Cardiac septum (tissue), 1 donor: ENCODE measurements at regions not wholly inside any gene's neighbourhood (a gene's known extent, or its start where the extent isn't known, plus 50 kb on each side); places are given as distances from the start of the nearest gene placed in this dataset.

Experiments used
- DNase-seq: peaks from one replicate; pipeline ENCODE4 v3.0.0-alpha.2; 2020; ENCODE audit warnings: low spot score
- intact Hi-C: fragments of 100-400 bp; cut with DNase I; formaldehyde crosslinking; loops from one replicate; pipeline ENCODE4 v1.14.0; 2022
- donor health status: DM: no; HTN: no; CAD: no.

DNA sequence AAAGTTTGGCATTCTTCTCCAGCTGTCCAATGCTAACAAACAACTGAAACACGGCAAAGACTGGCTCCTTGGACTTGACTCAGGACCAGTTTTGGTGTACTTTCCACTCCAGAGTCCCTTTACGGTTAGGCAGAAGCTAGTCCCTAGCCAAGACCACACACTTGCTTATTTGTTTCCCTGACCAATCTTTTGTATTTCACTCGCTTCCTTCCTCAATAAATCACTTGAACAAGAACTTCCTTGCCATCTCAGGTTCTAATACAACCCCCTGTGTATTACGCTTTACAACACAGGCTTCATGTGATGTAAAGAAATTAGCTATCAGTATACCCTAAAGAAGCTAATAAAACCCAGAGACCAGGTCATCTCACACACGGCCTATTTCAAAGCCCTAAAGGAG is 947.5 kb upstream of the CTNND2 start:
- intact Hi-C loops = no loop called here
- no peak for DNase-seq

DNA sequence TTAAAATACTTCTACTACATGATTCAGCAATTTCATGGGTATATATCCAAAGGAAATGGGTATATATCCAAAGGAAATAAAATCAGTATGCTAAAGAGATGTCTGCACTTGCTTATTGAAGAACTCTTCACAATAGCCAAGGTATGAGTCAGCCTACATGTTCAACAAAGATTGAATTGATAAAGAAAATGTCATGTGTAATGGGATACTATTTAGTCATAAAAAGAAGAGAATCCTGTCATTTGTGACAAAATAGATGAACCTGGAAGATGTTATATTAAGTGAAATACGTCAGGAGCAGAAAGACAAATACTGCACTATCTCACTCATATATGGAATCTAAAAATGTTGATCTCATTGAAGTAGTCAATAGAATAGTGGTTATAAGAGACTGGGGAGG is 944.5 kb upstream of the CTNND2 start:
- intact Hi-C loops = no loop called here
- no peak for DNase-seq

DNA sequence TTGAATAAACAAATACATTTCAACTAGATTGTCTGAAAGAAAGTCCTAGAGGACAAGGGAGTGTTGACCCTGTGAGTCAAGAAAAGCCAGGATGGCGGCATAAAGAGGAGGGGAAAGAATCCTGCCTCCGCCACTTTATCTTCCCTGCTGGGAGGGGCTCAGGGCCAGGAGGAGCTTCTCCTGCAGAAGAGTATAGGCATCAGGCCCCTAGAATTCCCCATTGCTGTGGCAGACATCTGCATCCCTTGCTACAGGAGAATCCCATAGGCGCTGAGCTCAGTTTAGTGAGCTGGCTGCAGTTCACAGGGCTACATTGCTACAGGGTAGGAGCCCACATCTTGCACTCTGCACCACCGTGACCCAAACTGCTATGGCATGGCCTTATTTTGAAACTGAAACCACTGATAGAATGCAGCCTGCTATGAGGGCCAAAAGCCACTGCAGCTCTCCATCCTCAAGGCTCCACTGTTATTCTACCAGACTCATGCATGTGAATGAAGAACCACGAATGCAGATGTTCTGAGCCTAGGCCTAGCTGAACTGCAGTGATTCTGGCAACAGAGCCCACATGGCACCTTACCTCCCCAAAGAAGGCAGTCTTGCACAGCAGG is 941.4 kb upstream of the CTNND2 start:
- intact Hi-C loops = no loop called here
- no peak for DNase-seq

- intact Hi-C loops = no loop called here
- DNase-seq = no peak
Measured at GRCh38 chr5:12840972-12841371, 936.7 kb upstream of the CTNND2 start.

DNA sequence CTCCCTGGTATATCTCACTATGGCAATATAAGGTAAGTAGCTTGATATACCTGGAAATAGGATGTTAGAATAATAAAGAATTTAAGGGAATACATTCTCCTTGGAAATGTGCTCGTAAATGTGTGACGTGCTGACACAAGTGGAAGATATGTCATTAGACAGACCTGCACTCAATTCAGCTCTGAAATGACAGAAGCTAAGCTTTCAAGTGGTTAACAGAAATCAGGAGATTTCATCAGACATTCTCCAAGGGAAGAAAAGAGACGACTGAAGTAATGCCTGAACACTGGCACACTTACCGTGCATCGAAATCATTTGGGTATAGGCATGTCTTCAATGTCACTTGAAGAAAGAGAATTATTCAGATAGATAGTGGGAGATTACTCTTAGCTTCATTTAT is 933.3 kb upstream of the CTNND2 start:
- DNase-seq = no peak
- intact Hi-C loops = no loop called here

- intact Hi-C loops = no loop called here
- no peak for DNase-seq
Measured at GRCh38 chr5:12825163-12825562, 920.9 kb upstream of the CTNND2 start.

DNA sequence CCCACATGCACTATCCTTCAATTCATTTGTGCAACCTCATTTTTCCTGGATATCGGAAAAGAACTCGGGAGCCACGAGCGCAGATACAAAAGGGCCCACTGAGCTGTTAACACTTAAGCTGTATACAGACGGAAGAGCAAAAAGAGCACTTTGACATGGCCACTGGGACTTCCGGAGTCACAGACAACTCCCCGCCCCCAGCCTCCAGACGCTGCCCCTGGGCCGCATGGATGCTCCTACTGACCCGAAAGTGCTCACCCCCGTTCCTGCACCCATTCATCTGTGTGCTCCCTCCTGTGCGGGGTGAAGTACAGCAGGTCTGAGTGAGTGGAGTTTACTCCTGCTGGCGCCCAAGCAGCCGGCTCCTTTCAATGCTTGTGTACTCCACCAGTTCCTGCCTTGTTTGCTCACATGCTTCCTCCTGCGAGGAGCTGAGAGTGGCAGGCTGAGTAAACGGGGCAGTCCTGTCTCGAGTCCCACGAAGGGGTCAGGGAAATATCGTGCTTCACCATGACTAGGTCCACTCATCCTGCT is 901.0 kb upstream of the CTNND2 start:
- intact Hi-C loops = no loop called here
- no peak for DNase-seq

- intact Hi-C loops = no loop called here
- DNase-seq = no peak
Measured at GRCh38 chr5:12799165-12799564, 894.9 kb upstream of the CTNND2 start.

GRCh38 chr5:12795333-12795663 is 891.1 kb upstream of the CTNND2 start:
- no peak for DNase-seq
- intact Hi-C loops = no loop called here

DNA sequence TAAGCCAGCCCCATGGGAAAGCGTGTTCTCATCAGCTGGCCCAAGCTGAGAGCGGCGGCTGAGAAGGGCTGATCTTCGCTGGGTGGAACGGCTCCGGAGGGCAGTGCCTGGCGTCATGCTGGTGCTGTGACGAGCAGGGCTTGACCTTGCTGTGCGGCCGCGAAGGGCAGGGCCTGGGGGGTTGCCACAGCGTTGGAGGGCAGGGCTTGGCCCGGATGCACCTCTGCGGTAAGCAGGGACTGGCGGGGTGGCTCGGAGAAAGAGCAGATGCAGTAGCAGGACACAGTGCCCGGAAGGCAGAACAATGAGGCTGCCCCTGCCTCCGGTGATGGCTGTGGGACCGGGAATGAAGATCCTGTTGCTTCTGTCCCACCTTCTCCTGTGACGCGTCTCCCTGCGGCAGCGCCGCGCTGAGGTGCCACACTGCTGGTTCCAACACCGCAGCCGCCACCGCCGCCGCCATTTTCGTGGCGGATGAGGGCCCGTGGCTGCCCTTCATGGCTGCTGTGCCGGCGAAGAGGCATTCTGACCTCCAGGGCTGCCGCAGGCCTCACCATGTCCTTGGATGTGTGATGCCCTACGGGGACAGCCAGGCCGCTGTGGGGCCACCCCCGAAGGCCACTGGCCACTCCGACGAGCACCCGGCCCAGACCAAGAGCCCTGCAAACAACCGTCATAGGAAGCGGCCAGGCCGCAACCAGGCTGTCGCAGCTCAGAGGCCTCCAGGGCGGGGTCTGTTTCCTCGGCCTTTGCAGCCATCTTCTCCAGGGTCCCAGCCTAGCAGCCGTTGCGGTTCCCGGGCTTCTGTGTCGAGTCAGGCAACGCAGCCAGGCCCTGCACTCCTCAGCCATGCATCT is 890.5 kb upstream of the CTNND2 start:
- intact Hi-C loops = no loop called here
- no peak for DNase-seq

DNA sequence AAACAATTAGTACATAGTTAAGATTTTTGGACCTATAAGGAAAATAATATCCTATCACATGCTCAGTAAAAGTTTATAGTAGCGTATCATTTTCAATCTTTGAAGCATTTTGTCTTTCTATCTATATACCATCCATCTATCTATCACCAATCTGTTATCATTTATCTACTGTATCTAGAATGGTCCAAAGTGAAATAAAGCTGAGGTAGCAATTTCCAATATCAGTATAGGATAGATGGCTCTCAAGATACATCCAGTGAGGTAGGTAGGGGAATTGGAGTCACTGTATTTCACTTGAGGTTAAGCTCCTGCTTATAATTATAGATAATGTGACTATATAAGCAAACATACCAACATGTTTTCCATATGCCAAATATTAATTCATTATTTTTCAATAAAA is 889.1 kb upstream of the CTNND2 start:
- intact Hi-C loops = no loop called here
- no peak for DNase-seq

DNA sequence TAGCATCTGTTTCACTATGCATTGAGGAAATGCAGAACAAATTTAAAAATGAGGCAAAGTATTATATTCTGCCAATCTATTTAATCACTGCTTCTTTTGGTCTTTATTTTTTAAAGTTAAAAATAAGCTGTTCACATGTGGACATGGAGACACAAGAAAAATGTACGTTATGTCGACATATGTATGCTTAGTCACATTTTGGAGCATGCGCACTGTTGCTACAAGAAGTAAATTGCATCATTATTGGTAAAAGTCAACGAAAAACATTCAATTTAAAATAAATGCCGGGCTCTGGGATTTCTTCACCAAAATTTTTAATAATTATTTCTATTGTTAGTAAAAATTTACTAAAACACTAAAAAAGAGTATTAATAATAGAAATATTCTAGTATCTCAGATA is 876.3 kb upstream of the CTNND2 start:
- DNase-seq = no peak
- intact Hi-C loops = no loop called here

DNA sequence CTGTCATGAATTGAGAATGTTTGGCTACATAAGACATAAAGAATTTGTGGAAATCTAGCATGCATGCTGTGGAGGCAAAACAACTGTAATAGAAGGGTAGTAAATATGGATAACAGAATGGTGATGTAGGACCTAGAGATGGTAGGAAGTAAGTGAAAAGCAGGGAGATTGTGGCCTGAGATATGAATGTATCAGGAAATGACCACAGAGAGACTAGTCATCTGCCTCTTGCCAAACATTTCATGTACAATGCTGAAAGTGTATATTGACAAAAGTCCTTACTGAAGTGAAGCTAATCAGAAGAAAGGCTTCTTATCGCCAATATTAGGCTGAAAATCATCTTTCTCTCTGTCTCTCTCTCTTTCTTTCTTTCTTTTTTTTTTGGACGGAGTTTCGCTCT is 873.1 kb upstream of the CTNND2 start:
- intact Hi-C loops = no loop called here
- DNase-seq = no peak

GRCh38 chr5:12772276-12772675 is 868.0 kb upstream of the CTNND2 start:
- intact Hi-C loops = no loop called here
- no peak for DNase-seq

DNA sequence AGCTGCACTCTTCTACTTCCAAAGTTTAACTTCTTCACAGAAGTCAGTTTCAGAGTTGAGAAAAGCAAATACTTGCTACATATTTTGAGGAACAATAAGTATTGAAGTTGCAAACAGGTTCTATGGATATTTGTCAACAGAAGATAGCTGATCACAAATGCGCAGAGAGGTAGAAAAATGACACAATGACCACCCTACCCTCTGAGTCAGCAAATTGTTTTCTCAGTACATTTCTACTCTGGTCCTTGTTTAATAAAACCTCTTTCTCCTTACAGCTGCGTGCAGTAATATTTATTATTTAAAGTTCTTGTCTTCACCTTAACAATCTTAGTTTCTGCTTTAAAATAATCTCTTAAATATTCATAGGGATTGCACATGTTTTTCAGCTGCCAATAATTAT is 855.1 kb upstream of the CTNND2 start:
- intact Hi-C loops = no loop called here
- DNase-seq = no peak

- intact Hi-C loops = no loop called here
- DNase-seq = no peak
Measured at GRCh38 chr5:12757035-12757434, 852.8 kb upstream of the CTNND2 start.

GRCh38 chr5:12745537-12745936 is 841.3 kb upstream of the CTNND2 start:
- no peak for DNase-seq
- intact Hi-C loops = no loop called here

DNA sequence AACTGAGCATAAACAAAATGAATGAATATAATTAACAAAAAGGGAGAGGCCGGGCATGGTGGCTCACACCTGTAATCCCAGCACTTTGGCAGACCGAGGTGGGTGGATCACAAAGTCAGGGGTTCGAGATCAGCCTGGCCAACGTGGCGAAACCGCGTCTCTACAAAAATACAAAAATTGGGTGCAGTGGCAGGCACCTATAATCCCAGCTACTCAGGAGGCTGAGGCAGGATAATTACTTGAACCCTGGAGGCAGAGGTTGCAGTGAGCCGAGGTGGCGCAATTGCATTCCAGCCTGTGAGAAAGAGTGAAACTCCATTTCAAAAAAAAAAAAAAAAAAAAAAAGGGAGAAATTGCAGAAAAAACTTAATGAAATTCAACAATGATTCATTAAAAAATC is 839.3 kb upstream of the CTNND2 start:
- intact Hi-C loops = no loop called here
- no peak for DNase-seq

DNA sequence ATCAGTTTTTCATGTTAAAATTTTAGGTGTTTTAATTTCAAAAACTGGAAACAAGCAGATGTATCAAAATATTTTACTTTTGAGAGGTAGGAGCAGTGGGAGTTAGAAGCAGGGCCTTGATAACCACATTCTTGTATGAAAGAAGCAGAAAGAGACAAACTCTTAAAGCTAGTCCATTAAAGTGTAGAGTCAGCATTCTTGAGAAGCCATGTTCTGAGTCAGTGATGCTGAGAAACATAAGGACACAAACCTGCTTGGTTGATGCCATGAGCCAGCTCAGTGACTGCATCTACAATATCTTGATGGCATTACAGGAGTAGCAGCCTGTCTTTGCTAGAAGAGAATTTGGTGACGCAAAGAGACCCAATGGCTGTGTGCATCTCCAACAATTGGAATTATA is 826.1 kb upstream of the CTNND2 start:
- no peak for DNase-seq
- intact Hi-C loops = no loop called here

GRCh38 chr5:12716664-12717063 is 812.4 kb upstream of the CTNND2 start:
- no peak for DNase-seq
- intact Hi-C loops = no loop called here

DNA sequence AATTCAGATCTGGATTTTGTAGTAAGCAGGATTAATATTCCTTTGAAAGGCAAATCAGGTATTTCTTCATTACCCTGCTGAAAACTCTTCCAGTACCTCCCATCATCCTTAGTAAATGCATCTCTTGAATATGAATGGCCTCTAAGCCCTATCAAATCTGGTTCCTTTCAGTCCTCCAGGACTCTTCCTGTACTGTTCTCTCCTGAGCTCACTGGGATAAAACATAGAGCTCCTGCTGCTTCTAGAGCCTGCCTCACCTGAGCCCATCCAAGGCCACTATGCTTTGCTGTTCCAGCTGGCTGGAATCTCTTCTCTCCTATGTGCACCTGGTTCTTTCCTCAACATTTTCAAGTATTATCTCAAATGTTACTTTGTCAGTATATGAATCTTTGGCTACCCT is 803.3 kb upstream of the CTNND2 start:
- no peak for DNase-seq

More for the DNA sequence above, 803.3 kb upstream of the CTNND2 start:
- intact Hi-C loops = no loop called here
